GM06990 (cell line): ENCODE measurements at regions not wholly inside any gene's neighbourhood (a gene's known extent, or its start where the extent isn't known, plus 50 kb on each side); places are given as distances from the start of the nearest gene placed in this dataset.

Experiments
- DNase-seq: peaks from one replicate; pipeline ENCODE4 v3.0.0-alpha.2; 2011; ENCODE audit not compliant: insufficient read length; ENCODE audit errors: extremely low read depth
- H3K27me3 ChIP-seq: replicated peaks from 2 replicates; pipeline ENCODE4 v1.6.0; 2011; ENCODE audit warnings: low read length; ENCODE audit not compliant: control insufficient read depth, insufficient read depth
- H3K36me3 ChIP-seq: 2 replicates; pipeline ENCODE4 v1.5.1; 2011; ENCODE audit warnings: low read length; ENCODE audit not compliant: control insufficient read depth, insufficient read depth
- H3K4me3 ChIP-seq: replicated peaks from 2 replicates; pipeline ENCODE4 v1.5.1; 2011; ENCODE audit warnings: low read depth, mild to moderate bottlenecking, control low read depth, low read length
- TF ChIP-seq, protein P1 (sequence below): IDR thresholded peaks from 2 replicates; pipeline ENCODE4 v1.5.1; 2011; ENCODE audit warnings: low read length, control low read depth, mild to moderate bottlenecking, inconsistent platforms; ENCODE audit not compliant: insufficient read depth, poor library complexity, severe bottlenecking

DNA sequence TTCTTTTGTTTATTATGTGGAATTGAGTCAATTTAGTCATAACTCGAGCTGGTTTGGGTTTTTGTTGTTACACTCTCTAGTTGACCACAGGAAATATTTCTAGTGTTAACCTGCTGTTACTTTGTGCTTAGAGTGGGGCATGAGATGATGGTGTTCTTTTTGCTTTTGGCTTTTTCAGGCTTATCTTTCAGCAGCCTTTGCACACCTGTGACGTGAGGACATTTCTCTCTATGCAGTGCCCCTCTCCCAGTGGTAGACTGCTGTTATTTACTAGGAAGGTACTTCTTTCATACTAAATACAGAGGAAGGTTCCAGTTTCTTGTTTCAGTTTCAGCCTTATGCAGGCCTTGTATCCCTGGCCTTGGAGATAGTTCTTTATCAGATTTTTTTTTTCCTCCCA, 766.8 kb upstream of the MAN1A1 start:
- DNase-seq: no peak
- TF ChIP-seq, protein P1, sequence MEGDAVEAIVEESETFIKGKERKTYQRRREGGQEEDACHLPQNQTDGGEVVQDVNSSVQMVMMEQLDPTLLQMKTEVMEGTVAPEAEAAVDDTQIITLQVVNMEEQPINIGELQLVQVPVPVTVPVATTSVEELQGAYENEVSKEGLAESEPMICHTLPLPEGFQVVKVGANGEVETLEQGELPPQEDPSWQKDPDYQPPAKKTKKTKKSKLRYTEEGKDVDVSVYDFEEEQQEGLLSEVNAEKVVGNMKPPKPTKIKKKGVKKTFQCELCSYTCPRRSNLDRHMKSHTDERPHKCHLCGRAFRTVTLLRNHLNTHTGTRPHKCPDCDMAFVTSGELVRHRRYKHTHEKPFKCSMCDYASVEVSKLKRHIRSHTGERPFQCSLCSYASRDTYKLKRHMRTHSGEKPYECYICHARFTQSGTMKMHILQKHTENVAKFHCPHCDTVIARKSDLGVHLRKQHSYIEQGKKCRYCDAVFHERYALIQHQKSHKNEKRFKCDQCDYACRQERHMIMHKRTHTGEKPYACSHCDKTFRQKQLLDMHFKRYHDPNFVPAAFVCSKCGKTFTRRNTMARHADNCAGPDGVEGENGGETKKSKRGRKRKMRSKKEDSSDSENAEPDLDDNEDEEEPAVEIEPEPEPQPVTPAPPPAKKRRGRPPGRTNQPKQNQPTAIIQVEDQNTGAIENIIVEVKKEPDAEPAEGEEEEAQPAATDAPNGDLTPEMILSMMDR: no peak
- H3K36me3 ChIP-seq: no peaks in the 10 kb centered on the region

DNA sequence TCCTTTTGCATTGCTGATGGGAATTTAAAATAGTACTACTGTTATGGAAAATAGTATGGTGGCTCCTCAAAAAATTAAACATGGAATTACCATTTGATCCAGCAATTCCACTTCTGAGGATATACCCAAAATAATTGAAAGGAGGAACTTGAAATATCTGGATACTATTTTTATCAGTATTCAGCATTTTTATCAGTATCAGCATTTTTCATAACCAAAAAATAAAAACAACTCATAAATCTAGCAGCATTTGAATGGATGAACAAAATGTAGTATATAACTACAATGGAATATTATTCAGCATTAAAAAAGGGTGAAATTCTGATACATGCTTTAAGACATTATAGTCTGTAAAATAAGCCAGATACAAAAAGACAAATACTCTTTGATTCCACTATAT, 763.4 kb upstream of the MAN1A1 start:
- DNase-seq: no peak
- H3K36me3 ChIP-seq: no peaks in the 10 kb centered on the region
- H3K27me3 ChIP-seq: no peaks in the 10 kb centered on the region; the same call in 1 of the 2 replicates
- TF ChIP-seq, protein P1: no peak
- no peak overlapping the region for H3K4me3 ChIP-seq

More for the DNA sequence above, 766.8 kb upstream of the MAN1A1 start:
- no peak overlapping the region for H3K4me3 ChIP-seq
- no peaks in the 10 kb centered on the region; the same call in 1 of the 2 replicates for H3K27me3 ChIP-seq

DNA sequence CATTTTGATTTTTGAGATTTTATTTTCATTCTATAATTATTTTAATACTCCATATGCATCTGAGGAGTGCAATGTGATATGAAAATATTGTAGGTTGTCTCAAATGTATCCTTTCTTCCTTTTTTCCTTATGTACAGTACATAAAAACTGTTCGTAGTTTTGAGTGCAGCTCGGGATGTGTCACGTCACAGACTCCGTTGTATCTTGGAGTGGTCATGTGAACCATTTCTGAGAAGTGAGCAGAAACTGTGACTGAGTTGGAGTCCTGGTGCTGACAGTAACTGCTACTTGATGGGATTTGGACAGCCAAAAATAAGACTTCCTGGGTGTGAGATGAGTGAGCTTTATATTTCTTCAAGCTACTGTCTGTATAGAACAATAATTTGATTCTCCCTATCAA, 761.4 kb upstream of the MAN1A1 start:
- H3K36me3 ChIP-seq: no peaks in the 10 kb centered on the region
- no peak for DNase-seq
- TF ChIP-seq, protein P1: no peak
- no peaks in the 10 kb centered on the region for H3K27me3 ChIP-seq
- no peak overlapping the region for H3K4me3 ChIP-seq

DNA sequence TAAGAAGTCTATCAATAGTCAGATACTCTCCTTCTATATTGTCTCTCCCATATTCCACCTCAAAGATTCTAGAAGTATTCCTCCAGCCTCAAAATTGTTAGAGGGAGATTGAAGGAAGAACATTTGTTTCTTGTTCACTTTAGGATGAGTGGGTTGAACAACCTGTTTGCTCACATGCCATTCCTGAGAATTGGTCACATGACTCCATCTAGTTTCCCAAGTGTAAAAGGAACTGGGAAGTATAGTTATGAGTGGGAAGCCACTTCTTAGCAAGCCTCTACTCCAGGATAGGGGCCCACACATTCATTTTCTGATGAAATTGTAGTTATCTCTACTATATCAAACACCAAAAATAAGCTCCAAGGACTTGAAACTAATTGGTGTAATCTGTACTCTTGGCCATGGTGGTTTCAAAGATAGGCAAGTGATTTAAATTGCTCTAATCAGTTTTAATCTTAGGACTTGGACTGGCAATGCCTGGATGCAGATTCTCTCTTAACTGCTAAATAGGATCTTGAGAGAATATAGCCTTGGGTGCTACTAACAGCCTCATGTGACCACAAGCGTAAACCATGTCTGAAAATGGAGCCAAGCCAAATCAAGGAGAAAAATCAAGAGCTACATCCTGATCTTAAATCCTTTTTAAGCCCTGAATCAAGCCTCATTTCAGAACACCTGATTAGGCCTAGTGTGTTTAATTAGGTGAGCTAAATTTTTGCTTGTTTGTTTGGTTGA, 758.7 kb upstream of the MAN1A1 start:
- DNase-seq: no peak
- Histone ChIP-seq H3K27me3 (no peaks in the 10 kb centered on the region), H3K36me3 (no peaks in the 10 kb centered on the region), H3K4me3 (no peak overlapping the region)
- TF ChIP-seq, protein P1: no peak

DNA sequence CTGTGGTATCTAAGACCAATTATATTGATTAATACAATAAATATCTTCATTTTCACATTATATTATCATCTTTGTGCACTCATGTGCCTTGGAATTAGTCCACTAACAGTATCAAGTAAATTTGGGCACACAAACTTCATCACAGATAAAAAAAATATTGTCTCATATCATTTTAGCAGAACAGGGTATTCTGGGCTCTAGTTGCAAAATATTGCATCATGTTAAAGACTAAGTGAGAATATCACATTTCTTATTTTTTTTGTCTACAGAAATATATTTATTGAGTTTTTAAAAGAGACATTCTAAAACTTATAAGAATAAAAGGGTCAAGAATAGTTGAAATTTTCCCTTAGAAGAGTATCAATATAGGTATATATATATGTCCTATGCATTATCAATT, 754.1 kb upstream of the MAN1A1 start:
- no peaks in the 10 kb centered on the region for H3K36me3 ChIP-seq
- no peak for DNase-seq
- TF ChIP-seq, protein P1: no peak

More for the DNA sequence above, 754.1 kb upstream of the MAN1A1 start:
- Histone ChIP-seq H3K4me3 (no peak overlapping the region), H3K27me3 (no peaks in the 10 kb centered on the region)
